Heart right ventricle (tissue), 16 donors: ENCODE measurements at regions not wholly inside any gene's neighbourhood (a gene's known extent, or its start where the extent isn't known, plus 50 kb on each side); places are given as distances from the start of the nearest gene placed in this dataset.
A peak's percentile ranks its signal among the peaks of the same experiment; 100 is the strongest.

Experiments used
- ATAC-seq, 8 donors: fragments of 200-7000 bp; cut with Tn5 transposase; one replicate each; pipeline ENCODE4 v1.9.1; 2020; ENCODE audit warnings: mild to moderate bottlenecking in 8 of 8, moderate library complexity in 8 of 8, moderate number of reproducible peaks in 1 of 8
- DNase-seq, 2 donors: peaks; one replicate each; pipeline ENCODE4 v3.0.0-alpha.2; 2020
- H3K27ac ChIP-seq, 10 donors: fragments of 200-600 bp; sonication (generic) in 2 of 10; one replicate each; pipeline versions ENCODE4 v1.5.0 to v1.8.0; 2020 to 2022; ENCODE audit warnings: mild to moderate bottlenecking in 3 of 10
- H3K27me3 ChIP-seq, 7 donors: fragments of 200-600 bp; one replicate each; pipeline ENCODE4 v1.8.0; 2021 to 2022; ENCODE audit warnings: mild to moderate bottlenecking in 2 of 7
- H3K36me3 ChIP-seq, 9 donors: fragments of 200-600 bp; sonication (generic) in 1 of 9; one replicate each; pipeline versions ENCODE4 v1.5.0 to v1.8.0; 2020 to 2022; ENCODE audit warnings: mild to moderate bottlenecking in 2 of 9
- H3K4me1 ChIP-seq, 9 donors: fragments of 200-600 bp; sonication (generic) in 1 of 9; one replicate each; pipeline versions ENCODE4 v1.5.0 to v1.8.0; 2020 to 2022; ENCODE audit warnings: mild to moderate bottlenecking in 4 of 9
- H3K4me3 ChIP-seq, 10 donors: fragments of 200-600 bp; sonication (generic) in 2 of 10; one replicate each; pipeline versions ENCODE4 v1.5.0 to v1.8.0; 2020 to 2022; ENCODE audit warnings: mild to moderate bottlenecking in 7 of 10, moderate library complexity in 2 of 10
- H3K9me3 ChIP-seq, 11 donors: fragments of 200-600 bp in 10 of 11; sonication (generic) in 2 of 11; one replicate each; pipeline versions ENCODE4 v1.5.0 to v1.8.0; 2013 to 2022; ENCODE audit warnings: mild to moderate bottlenecking in 2 of 11, control low read depth in 1 of 11, moderate library complexity in 1 of 11
- WGBS, 2 donors: extraction: QIAGEN DNeasy Blood & Tissue Kit; methylation state at CpG; one replicate each; pipeline ENCODE4 v1.1.7; 2013; ENCODE audit warnings: inconsistent platforms in 1 of 2; 5-methylcytosine and 5-hydroxymethylcytosine counted together
- intact Hi-C, 10 donors: fragments of 100-400 bp; cut with DNase I; formaldehyde crosslinking; loops; one replicate each; pipeline versions ENCODE4 v1.11.1 to v1.14.2; 2022
- TF ChIP-seq, protein P1 (sequence below), 9 donors: fragments of 200-600 bp; sonication (generic) in 2 of 9; IDR thresholded peaks; one replicate each; pipeline versions ENCODE4 v1.5.0 to v1.8.0; 2021 to 2022; ENCODE audit warnings: antibody characterized with exemption in 9 of 9, mild to moderate bottlenecking in 5 of 9, moderate library complexity in 1 of 9
- donor health status: Arrhythmogenic right ventricular cardiomyopathy.
- donor health status: ischemic (EF 13 %, LVEDD 7.1; RV severe dilation, severe dysfunction).
- donor health status: healthy with polysubstance abuse.
- donor health status: DM: no; HTN: yes; CAD: no.
- donor health status: DM: no; HTN: no; CAD: no.
- donor health status: ischemic (EF 25% LVEDD 6.9; RV normal size, moderate dysfunction).
- donor health status: ischemic (EF 25% LVEDD 5.7; RV mildly dilated, moderate dysfunction).
- donor health status: healthy.
- donor health status: DM: yes; HTN: yes; CAD: no.
- donor health status: Ischemic cardiomyopathy.
- donor health status: ischemic (EF 35%, LVEDD 5.7; RV mildly dilated, moderate dysfunction).
- donor health status: nonischemic (EF 11% LVEDD 7.7; RV severe dilation, severe dysfunction).
- donor health status: DM: yes; HTN: yes; CAD: no.
- donor health status: PGD.
- donor health status: ischemic (EF 29% LVEDD 5.4; RV normal size, mild dysfunction).
- donor health status: nonischemic (EF 23%, LVEDD 6.1; RV moderate dilation, normal function).

DNA sequence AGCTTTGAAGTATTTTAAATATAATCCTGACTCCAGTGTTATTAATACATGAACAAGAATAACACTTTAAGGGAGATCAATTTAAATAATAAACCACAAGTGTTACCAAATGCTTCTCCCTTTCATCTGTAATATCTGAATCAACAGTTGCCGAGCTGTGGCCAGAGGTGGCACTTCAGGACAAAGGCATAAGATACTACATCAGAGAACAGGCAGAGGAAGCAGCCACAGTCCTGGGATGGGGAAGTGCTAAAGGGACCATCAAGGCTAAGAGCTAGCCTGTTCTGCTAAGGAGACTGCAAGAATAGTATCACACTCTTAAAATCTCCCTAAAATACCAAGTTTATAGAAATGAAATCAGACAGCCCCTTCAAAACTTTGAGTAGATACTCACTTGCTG is 378.2 kb upstream of the PRKCQ start:
- peaks cover 0 to 8% (median 0%) of the 10 kb centered on the region in 9 donors for H3K4me1 ChIP-seq
- ATAC-seq: no peak
- no peak overlapping the region for H3K27ac ChIP-seq
- TF ChIP-seq, protein P1, sequence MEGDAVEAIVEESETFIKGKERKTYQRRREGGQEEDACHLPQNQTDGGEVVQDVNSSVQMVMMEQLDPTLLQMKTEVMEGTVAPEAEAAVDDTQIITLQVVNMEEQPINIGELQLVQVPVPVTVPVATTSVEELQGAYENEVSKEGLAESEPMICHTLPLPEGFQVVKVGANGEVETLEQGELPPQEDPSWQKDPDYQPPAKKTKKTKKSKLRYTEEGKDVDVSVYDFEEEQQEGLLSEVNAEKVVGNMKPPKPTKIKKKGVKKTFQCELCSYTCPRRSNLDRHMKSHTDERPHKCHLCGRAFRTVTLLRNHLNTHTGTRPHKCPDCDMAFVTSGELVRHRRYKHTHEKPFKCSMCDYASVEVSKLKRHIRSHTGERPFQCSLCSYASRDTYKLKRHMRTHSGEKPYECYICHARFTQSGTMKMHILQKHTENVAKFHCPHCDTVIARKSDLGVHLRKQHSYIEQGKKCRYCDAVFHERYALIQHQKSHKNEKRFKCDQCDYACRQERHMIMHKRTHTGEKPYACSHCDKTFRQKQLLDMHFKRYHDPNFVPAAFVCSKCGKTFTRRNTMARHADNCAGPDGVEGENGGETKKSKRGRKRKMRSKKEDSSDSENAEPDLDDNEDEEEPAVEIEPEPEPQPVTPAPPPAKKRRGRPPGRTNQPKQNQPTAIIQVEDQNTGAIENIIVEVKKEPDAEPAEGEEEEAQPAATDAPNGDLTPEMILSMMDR (IDR thresholded peaks at IDR 0.05): no peak
- no peaks in the 10 kb centered on the region for H3K36me3 ChIP-seq
- 6 to 11% methylated on average over 1 of the region's 1 CpG for WGBS, 2 donors
- DNase-seq: no peak
- no peaks in the 10 kb centered on the region for H3K9me3 ChIP-seq
- H3K27me3 ChIP-seq: peaks cover 0 to 13% (median 0%) of the 10 kb centered on the region in 7 donors
- no peak overlapping the region for H3K4me3 ChIP-seq
- intact Hi-C loops: no loop called here

GRCh38 chr10:6957851-6958250 is 377.8 kb upstream of the PRKCQ start:
- intact Hi-C loops: no loop called here
- no peaks in the 10 kb centered on the region for H3K36me3 ChIP-seq
- TF ChIP-seq, protein P1 (IDR thresholded peaks at IDR 0.05): no peak
- no peak for ATAC-seq
- H3K27me3 ChIP-seq: peaks cover 0 to 9% (median 0%) of the 10 kb centered on the region in 7 donors
- WGBS, 2 donors: 78 to 83% methylated on average over 4 of the region's 4 CpGs
- H3K4me1 ChIP-seq: peaks cover 0 to 8% (median 0%) of the 10 kb centered on the region in 9 donors
- H3K4me3 ChIP-seq: no peak overlapping the region
- no peak for DNase-seq
- no peaks in the 10 kb centered on the region for H3K9me3 ChIP-seq
- H3K27ac ChIP-seq: no peak overlapping the region

- 74 to 77% methylated on average over 3 of the region's 3 CpGs for WGBS, 2 donors
- Histone ChIP-seq H3K27ac (no peak overlapping the region), H3K4me1 (peaks cover 0 to 8% (median 0%) of the 10 kb centered on the region in 9 donors), H3K36me3 (no peaks in the 10 kb centered on the region), H3K9me3 (no peaks in the 10 kb centered on the region), H3K27me3 (no peaks in the 10 kb centered on the region), H3K4me3 (no peak overlapping the region)
- DNase-seq: no peak
- TF ChIP-seq, protein P1 (IDR thresholded peaks at IDR 0.05): no peak
- intact Hi-C loops: no loop called here
- no peak for ATAC-seq
Observed at GRCh38 chr10:6956562-6956961, 376.5 kb upstream of the PRKCQ start.

DNA sequence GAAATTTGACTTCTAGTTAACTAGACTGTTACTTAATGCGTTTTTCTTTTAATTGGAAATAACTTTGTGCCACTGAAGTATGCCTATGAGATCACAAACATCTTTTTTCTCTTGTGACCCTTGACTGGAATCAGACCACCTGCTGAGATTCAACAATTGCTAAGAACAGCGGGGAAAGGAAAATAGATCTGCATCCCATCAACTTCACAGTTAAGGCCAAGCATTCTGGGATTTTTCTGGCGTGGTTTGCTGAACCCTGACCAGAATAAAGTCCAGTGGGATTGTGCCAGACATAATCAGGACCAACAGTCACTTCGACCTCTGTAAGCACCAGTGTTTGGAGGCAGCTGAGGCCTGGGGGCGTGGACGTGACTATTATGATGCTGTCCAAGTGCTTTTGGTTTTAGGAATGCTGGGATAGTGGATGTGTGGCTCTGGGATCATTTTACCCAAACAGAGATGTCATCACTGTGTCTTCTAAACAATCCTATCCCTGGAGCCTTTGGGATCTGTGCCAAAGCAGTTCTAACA is 373.3 kb upstream of the PRKCQ start:
- 58 to 68% methylated on average over 6 of the region's 6 CpGs for WGBS, 2 donors
- intact Hi-C loops: no loop called here
- no peak for DNase-seq
- peaks cover 0 to 8% (median 0%) of the 10 kb centered on the region in 9 donors for H3K4me1 ChIP-seq
- TF ChIP-seq, protein P1 (IDR thresholded peaks at IDR 0.05): no peak
- no peaks in the 10 kb centered on the region for H3K36me3 ChIP-seq
- no peak overlapping the region for H3K27ac ChIP-seq
- H3K27me3 ChIP-seq: no peaks in the 10 kb centered on the region
- peaks cover 0 to 10% (median 0%) of the 10 kb centered on the region in 11 donors for H3K9me3 ChIP-seq
- peak in 2 of 8 donors; percentile 37 to 55 for ATAC-seq
- no peak overlapping the region for H3K4me3 ChIP-seq
